ENCODE measurements at regions not wholly inside any gene's neighbourhood (a gene's known extent, or its start where the extent isn't known, plus 50 kb on each side); places are given as distances from the start of the nearest gene placed in this dataset.

GRCh38 chr1:241447031-241447644 lies 72.4 kb downstream of the FH start:
- no peak for TF ChIP-seq CTCF (conservative IDR thresholded peaks at IDR 0.05)
- no peak for TF ChIP-seq EZH2 (IDR thresholded peaks at IDR 0.05; ENCODE audit: low read depth)
